ENCODE measurements at regions not wholly inside any gene's neighbourhood (a gene's known extent, or its start where the extent isn't known, plus 50 kb on each side); places are given as distances from the start of the nearest gene placed in this dataset.

DNA sequence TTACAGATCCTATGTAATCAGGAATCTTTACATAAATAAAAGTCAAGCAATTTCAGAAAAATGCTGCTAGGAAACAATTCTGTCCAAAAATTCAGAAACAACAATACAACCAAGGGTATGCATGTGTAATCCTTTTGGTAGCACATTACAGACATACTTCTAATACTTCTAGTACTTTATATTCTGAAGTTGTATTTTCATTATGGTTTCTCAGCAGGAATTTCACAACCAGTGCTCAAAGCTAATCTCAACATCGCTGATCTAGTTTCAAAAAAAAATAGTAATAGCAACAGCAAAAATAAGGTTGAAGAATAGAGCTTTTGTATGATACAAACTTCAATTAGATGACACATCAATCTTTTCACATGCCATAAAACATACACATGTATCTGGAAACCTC, 545.2 kb downstream of the LTN1 start:
- TF ChIP-seq, protein P1, sequence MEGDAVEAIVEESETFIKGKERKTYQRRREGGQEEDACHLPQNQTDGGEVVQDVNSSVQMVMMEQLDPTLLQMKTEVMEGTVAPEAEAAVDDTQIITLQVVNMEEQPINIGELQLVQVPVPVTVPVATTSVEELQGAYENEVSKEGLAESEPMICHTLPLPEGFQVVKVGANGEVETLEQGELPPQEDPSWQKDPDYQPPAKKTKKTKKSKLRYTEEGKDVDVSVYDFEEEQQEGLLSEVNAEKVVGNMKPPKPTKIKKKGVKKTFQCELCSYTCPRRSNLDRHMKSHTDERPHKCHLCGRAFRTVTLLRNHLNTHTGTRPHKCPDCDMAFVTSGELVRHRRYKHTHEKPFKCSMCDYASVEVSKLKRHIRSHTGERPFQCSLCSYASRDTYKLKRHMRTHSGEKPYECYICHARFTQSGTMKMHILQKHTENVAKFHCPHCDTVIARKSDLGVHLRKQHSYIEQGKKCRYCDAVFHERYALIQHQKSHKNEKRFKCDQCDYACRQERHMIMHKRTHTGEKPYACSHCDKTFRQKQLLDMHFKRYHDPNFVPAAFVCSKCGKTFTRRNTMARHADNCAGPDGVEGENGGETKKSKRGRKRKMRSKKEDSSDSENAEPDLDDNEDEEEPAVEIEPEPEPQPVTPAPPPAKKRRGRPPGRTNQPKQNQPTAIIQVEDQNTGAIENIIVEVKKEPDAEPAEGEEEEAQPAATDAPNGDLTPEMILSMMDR (IDR thresholded peaks at IDR 0.05; ENCODE audit: insufficient read depth, low read length, poor library complexity, severe bottlenecking): no peak
- TF ChIP-seq EZH2phosphoT487 (conservative IDR thresholded peaks at IDR 0.05; ENCODE audit: low read length): no peak
